ENCODE measurements at regions not wholly inside any gene's neighbourhood (a gene's known extent, or its start where the extent isn't known, plus 50 kb on each side); places are given as distances from the start of the nearest gene placed in this dataset.
A peak's percentile ranks its signal among the peaks of the same experiment; 100 is the strongest.

- no peak overlapping the region for H3K27ac ChIP-seq (ENCODE audit: low read length)
- H3K4me1 ChIP-seq (ENCODE audit: control insufficient read depth, insufficient read depth, low read length): no peaks in the 10 kb centered on the region
- DNase-seq: no peak
- 100% methylated on average over 1 of the region's 4 CpGs for WGBS (ENCODE audit: insufficient coverage, low lambda C conversion rate)
- H3K36me3 ChIP-seq (ENCODE audit: control insufficient read depth, insufficient read depth, low read length): no peaks in the 10 kb centered on the region
- no peak overlapping the region for H3K4me3 ChIP-seq (ENCODE audit: low read length)
- peaks cover 3% of the 10 kb centered on the region for H3K27me3 ChIP-seq (ENCODE audit: control insufficient read depth, insufficient read depth, low read length)
- no peaks in the 10 kb centered on the region for H3K9me3 ChIP-seq (ENCODE audit: control insufficient read depth, low read depth, low read length)
Observed at GRCh38 chr3:137084586-137084985, 126.8 kb downstream of the IL20RB start.

- no peak for DNase-seq
- H3K4me3 ChIP-seq (ENCODE audit: low read length): no peak overlapping the region
- 83% methylated on average over 2 of the region's 3 CpGs for WGBS (ENCODE audit: insufficient coverage, low lambda C conversion rate)
Observed at GRCh38 chr3:137097386-137097785, 139.6 kb downstream of the IL20RB start.

GRCh38 chr3:137097852-137098251 is 140.1 kb downstream of the IL20RB start:
- no peaks in the 10 kb centered on the region for H3K36me3 ChIP-seq (ENCODE audit: control insufficient read depth, insufficient read depth, low read length)
- no peaks in the 10 kb centered on the region for H3K9me3 ChIP-seq (ENCODE audit: control insufficient read depth, low read depth, low read length)
- no peak for DNase-seq
- no peak overlapping the region for H3K27ac ChIP-seq (ENCODE audit: low read length)
- H3K4me1 ChIP-seq (ENCODE audit: control insufficient read depth, insufficient read depth, low read length): no peaks in the 10 kb centered on the region
- H3K27me3 ChIP-seq (ENCODE audit: control insufficient read depth, insufficient read depth, low read length): peaks cover 8% of the 10 kb centered on the region
- no peak overlapping the region for H3K4me3 ChIP-seq (ENCODE audit: low read length)
- WGBS (ENCODE audit: insufficient coverage, low lambda C conversion rate): no CpG with 5 or more reads among the region's 5 CpGs

More at GRCh38 chr3:137097386-137097785, 139.6 kb downstream of the IL20RB start:
- Histone ChIP-seq H3K27ac (ENCODE audit: low read length) (no peak overlapping the region), H3K4me1 (ENCODE audit: control insufficient read depth, insufficient read depth, low read length) (no peaks in the 10 kb centered on the region), H3K27me3 (ENCODE audit: control insufficient read depth, insufficient read depth, low read length) (peaks cover 8% of the 10 kb centered on the region), H3K9me3 (ENCODE audit: control insufficient read depth, low read depth, low read length) (no peaks in the 10 kb centered on the region), H3K36me3 (ENCODE audit: control insufficient read depth, insufficient read depth, low read length) (no peaks in the 10 kb centered on the region)

GRCh38 chr3:137099364-137100219 is 141.8 kb downstream of the IL20RB start:
- no CpG with 5 or more reads among the region's 3 CpGs for WGBS (ENCODE audit: insufficient coverage, low lambda C conversion rate)
- Histone ChIP-seq H3K4me3 (ENCODE audit: low read length) (no peak overlapping the region), H3K27me3 (ENCODE audit: control insufficient read depth, insufficient read depth, low read length) (peaks cover 14% of the 10 kb centered on the region), H3K27ac (ENCODE audit: low read length) (no peak overlapping the region), H3K4me1 (ENCODE audit: control insufficient read depth, insufficient read depth, low read length) (no peaks in the 10 kb centered on the region), H3K36me3 (ENCODE audit: control insufficient read depth, insufficient read depth, low read length) (no peaks in the 10 kb centered on the region), H3K9me3 (ENCODE audit: control insufficient read depth, low read depth, low read length) (no peaks in the 10 kb centered on the region)
- DNase-seq: no peak

- Histone ChIP-seq H3K36me3 (ENCODE audit: control insufficient read depth, insufficient read depth, low read length) (no peaks in the 10 kb centered on the region), H3K27ac (ENCODE audit: low read length) (no peak overlapping the region), H3K4me1 (ENCODE audit: control insufficient read depth, insufficient read depth, low read length) (no peaks in the 10 kb centered on the region), H3K4me3 (ENCODE audit: low read length) (no peak overlapping the region), H3K27me3 (ENCODE audit: control insufficient read depth, insufficient read depth, low read length) (peaks cover 18% of the 10 kb centered on the region), H3K9me3 (ENCODE audit: control insufficient read depth, low read depth, low read length) (no peaks in the 10 kb centered on the region)
- DNase-seq: no peak
- no CpG with 5 or more reads among the region's 1 CpG for WGBS (ENCODE audit: insufficient coverage, low lambda C conversion rate)
Observed at GRCh38 chr3:137100326-137100725, 142.5 kb downstream of the IL20RB start.

GRCh38 chr3:137103739-137104138 is 146.0 kb downstream of the IL20RB start:
- Histone ChIP-seq H3K27me3 (ENCODE audit: control insufficient read depth, insufficient read depth, low read length) (peaks cover 26% of the 10 kb centered on the region), H3K36me3 (ENCODE audit: control insufficient read depth, insufficient read depth, low read length) (no peaks in the 10 kb centered on the region), H3K9me3 (ENCODE audit: control insufficient read depth, low read depth, low read length) (no peaks in the 10 kb centered on the region), H3K27ac (ENCODE audit: low read length) (no peak overlapping the region), H3K4me1 (ENCODE audit: control insufficient read depth, insufficient read depth, low read length) (no peaks in the 10 kb centered on the region), H3K4me3 (ENCODE audit: low read length) (no peak overlapping the region)
- WGBS (ENCODE audit: insufficient coverage, low lambda C conversion rate): 51% methylated on average over 2 of the region's 7 CpGs
- DNase-seq: no peak

GRCh38 chr3:137105277-137105977 is 147.6 kb downstream of the IL20RB start:
- 32% methylated on average over 4 of the region's 10 CpGs for WGBS (ENCODE audit: insufficient coverage, low lambda C conversion rate)
- H3K27ac ChIP-seq (ENCODE audit: low read length): no peak overlapping the region
- H3K4me1 ChIP-seq (ENCODE audit: control insufficient read depth, insufficient read depth, low read length): no peaks in the 10 kb centered on the region
- peaks cover 26% of the 10 kb centered on the region for H3K27me3 ChIP-seq (ENCODE audit: control insufficient read depth, insufficient read depth, low read length)
- H3K4me3 ChIP-seq (ENCODE audit: low read length): no peak overlapping the region
- no peaks in the 10 kb centered on the region for H3K9me3 ChIP-seq (ENCODE audit: control insufficient read depth, low read depth, low read length)
- peak in 1 of 2 donors; percentile 39 for DNase-seq
- H3K36me3 ChIP-seq (ENCODE audit: control insufficient read depth, insufficient read depth, low read length): no peaks in the 10 kb centered on the region

- WGBS (ENCODE audit: insufficient coverage, low lambda C conversion rate): 53% methylated on average over 4 of the region's 8 CpGs
- no peak overlapping the region for H3K27ac ChIP-seq (ENCODE audit: low read length)
- no peaks in the 10 kb centered on the region for H3K9me3 ChIP-seq (ENCODE audit: control insufficient read depth, low read depth, low read length)
Observed at GRCh38 chr3:137106612-137107240, 148.9 kb downstream of the IL20RB start.

GRCh38 chr3:137108699-137109440 is 151.1 kb downstream of the IL20RB start:
- DNase-seq: no peak
- WGBS (ENCODE audit: insufficient coverage, low lambda C conversion rate): 70% methylated on average over 2 of the region's 8 CpGs
- Histone ChIP-seq H3K9me3 (ENCODE audit: control insufficient read depth, low read depth, low read length) (no peaks in the 10 kb centered on the region), H3K27me3 (ENCODE audit: control insufficient read depth, insufficient read depth, low read length) (peaks cover 22% of the 10 kb centered on the region), H3K4me1 (ENCODE audit: control insufficient read depth, insufficient read depth, low read length) (no peaks in the 10 kb centered on the region), H3K36me3 (ENCODE audit: control insufficient read depth, insufficient read depth, low read length) (no peaks in the 10 kb centered on the region), H3K4me3 (ENCODE audit: low read length) (no peak overlapping the region), H3K27ac (ENCODE audit: low read length) (no peak overlapping the region)

More at GRCh38 chr3:137106612-137107240, 148.9 kb downstream of the IL20RB start:
- no peak for DNase-seq
- Histone ChIP-seq H3K4me1 (ENCODE audit: control insufficient read depth, insufficient read depth, low read length) (no peaks in the 10 kb centered on the region), H3K4me3 (ENCODE audit: low read length) (no peak overlapping the region), H3K27me3 (ENCODE audit: control insufficient read depth, insufficient read depth, low read length) (peaks cover 26% of the 10 kb centered on the region), H3K36me3 (ENCODE audit: control insufficient read depth, insufficient read depth, low read length) (no peaks in the 10 kb centered on the region)

Measured in large intestine (tissue), 3 donors.